ENCODE measurements at regions not wholly inside any gene's neighbourhood (a gene's known extent, or its start where the extent isn't known, plus 50 kb on each side); places are given as distances from the start of the nearest gene placed in this dataset.

DNA sequence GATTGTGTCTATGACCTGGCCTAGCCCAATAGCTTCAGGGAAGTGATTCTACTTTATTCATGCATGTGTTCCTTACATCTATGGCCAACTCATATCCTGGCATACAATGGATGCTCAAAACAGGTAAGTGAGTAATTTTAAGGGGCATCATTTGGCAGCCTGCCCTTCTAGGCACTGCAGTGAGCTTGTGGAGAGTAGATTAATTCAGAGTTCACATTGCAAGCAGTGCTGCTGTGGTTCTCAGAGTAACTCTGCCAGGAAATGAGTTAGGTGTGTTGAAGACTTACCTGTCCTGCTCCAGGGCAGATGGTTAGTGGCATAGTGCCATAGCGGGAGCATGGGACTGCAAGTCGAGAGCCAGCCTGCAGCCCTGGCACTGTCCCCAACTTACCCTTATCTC lies 158.0 kb downstream of the SCP2D1 start:
- H3K4me3 ChIP-seq (ENCODE audit: low read length): no peak overlapping the region
- no peak overlapping the region for H3K27ac ChIP-seq (ENCODE audit: low read depth, low read length)
- no peak overlapping the region for H3K56ac ChIP-seq (ENCODE audit: low read length)
- no peak overlapping the region for H2BK15ac ChIP-seq (replicated peaks; ENCODE audit: low read depth)
- WGBS (ENCODE audit: extremely low coverage, insufficient coverage, low lambda C conversion rate): no CpG with 5 or more reads among the region's 2 CpGs
- H3K4me2 ChIP-seq (ENCODE audit: low read length): no peak overlapping the region
- H3K4me1 ChIP-seq (ENCODE audit: control insufficient read depth, low read depth, low read length): no peaks in the 10 kb centered on the region
- no peak for DNase-seq
- no peaks in the 10 kb centered on the region for H3K27me3 ChIP-seq (ENCODE audit: insufficient read depth, low read length, poor library complexity)
- H4K8ac ChIP-seq (ENCODE audit: low read depth, low read length): no peak overlapping the region
- H3K23ac ChIP-seq (ENCODE audit: low read length): no peak overlapping the region
- H3K9ac ChIP-seq (ENCODE audit: low read length): no peak overlapping the region
- H2AK5ac ChIP-seq (ENCODE audit: low read length): no peak overlapping the region
- no peak overlapping the region for H4K5ac ChIP-seq (ENCODE audit: low read length)
- H3K79me1 ChIP-seq (ENCODE audit: low read length): no peaks in the 10 kb centered on the region
- H2BK5ac ChIP-seq (ENCODE audit: low read length): no peak overlapping the region
- no peaks in the 10 kb centered on the region for H3K36me3 ChIP-seq (ENCODE audit: control insufficient read depth, insufficient read depth, low read length)
- H2BK120ac ChIP-seq (ENCODE audit: low read depth, low read length): no peak overlapping the region
- H3K79me2 ChIP-seq (ENCODE audit: control insufficient read depth, insufficient read depth, low read length): no peaks in the 10 kb centered on the region
- H3K18ac ChIP-seq (ENCODE audit: low read length): no peak overlapping the region
- no peak overlapping the region for H3K4ac ChIP-seq (ENCODE audit: low read depth, low read length)

DNA sequence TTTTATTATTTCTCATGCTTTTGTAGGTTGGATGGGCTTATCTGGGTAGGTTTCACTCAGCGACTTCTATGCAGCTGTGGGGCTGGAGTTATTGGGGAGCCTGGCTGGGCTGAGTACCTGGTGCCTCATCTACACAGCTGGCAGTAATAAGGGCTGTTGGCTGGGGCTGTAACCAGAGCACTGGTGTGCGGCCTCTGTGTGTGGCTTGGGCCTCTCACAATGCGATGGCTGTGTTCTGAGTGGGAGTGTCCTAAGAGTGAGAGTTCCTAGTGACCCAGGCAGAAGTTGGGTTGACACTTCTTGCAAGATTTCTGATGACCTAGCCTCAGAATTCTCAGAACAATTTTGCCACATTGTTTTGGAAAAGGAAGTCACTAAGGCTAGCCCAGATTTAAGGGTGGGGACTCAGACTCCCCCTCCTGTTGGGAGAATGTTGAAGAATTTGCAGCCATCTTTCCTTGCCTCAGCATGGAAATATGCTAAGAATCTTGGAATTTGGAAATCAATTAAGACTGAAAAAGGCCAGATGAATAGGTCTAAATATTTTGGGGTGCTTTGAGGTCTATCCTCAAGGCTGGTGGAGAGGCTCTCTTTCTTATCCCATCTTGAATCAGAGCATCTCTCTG lies 158.8 kb downstream of the SCP2D1 start:
- peak; percentile 81 for DNase-seq
- H3K4me1 ChIP-seq (ENCODE audit: control insufficient read depth, low read depth, low read length): no peaks in the 10 kb centered on the region
- no peak overlapping the region for H4K5ac ChIP-seq (ENCODE audit: low read length)
- H3K79me2 ChIP-seq (ENCODE audit: control insufficient read depth, insufficient read depth, low read length): no peaks in the 10 kb centered on the region
- no peak overlapping the region for H3K18ac ChIP-seq (ENCODE audit: low read length)
- no peak overlapping the region for H3K23ac ChIP-seq (ENCODE audit: low read length)
- no peak overlapping the region for H3K4me2 ChIP-seq (ENCODE audit: low read length)
- H3K9ac ChIP-seq (ENCODE audit: low read length): no peak overlapping the region
- H2AK5ac ChIP-seq (ENCODE audit: low read length): no peak overlapping the region
- no peak overlapping the region for H3K4ac ChIP-seq (ENCODE audit: low read depth, low read length)
- no peaks in the 10 kb centered on the region for H3K27me3 ChIP-seq (ENCODE audit: insufficient read depth, low read length, poor library complexity)
- no CpG with 5 or more reads among the region's 3 CpGs for WGBS (ENCODE audit: extremely low coverage, insufficient coverage, low lambda C conversion rate)
- H2BK120ac ChIP-seq (ENCODE audit: low read depth, low read length): no peak overlapping the region
- no peak overlapping the region for H3K27ac ChIP-seq (ENCODE audit: low read depth, low read length)
- no peak overlapping the region for H3K56ac ChIP-seq (ENCODE audit: low read length)
- no peak overlapping the region for H4K8ac ChIP-seq (ENCODE audit: low read depth, low read length)
- no peak overlapping the region for H2BK5ac ChIP-seq (ENCODE audit: low read length)
- H3K36me3 ChIP-seq (ENCODE audit: control insufficient read depth, insufficient read depth, low read length): no peaks in the 10 kb centered on the region
- H3K4me3 ChIP-seq (ENCODE audit: low read length): no peak overlapping the region
- no peaks in the 10 kb centered on the region for H3K79me1 ChIP-seq (ENCODE audit: low read length)
- H2BK15ac ChIP-seq (replicated peaks; ENCODE audit: low read depth): no peak overlapping the region

DNA sequence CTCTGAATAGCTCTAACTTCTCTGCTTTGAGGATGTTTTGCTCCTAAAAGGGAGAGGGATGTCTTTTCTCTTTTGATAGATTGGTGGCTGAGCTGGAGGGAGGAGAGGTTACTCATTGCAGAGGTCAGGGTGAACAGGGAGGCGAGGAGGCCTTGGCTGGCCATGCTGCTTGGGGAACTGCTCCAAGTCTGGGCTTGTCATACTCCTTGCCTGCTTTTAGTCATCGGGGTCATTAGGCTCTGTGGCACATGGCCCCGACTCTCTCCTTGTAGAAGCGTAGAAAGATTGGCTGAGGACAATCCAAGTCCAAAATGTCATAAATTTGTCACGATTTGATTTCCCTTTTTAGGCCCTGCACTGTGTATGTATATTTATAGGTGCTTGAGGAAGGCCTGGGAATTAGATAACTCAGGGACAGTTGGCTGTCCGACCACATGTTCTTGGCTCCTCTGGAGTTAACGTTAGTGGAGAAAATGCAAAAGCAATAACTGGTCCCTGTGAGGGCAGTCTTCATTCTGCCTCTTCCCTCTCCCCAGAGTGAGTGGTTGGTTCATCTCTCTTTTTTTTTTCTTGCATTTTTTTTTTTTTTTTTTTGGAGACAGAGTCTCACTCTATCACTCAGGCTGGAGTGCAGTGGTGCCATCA lies 160.1 kb downstream of the SCP2D1 start:
- no CpG with 5 or more reads among the region's 7 CpGs for WGBS (ENCODE audit: extremely low coverage, insufficient coverage, low lambda C conversion rate)
- no peak overlapping the region for H2BK15ac ChIP-seq (replicated peaks; ENCODE audit: low read depth)
- H2AK5ac ChIP-seq (ENCODE audit: low read length): no peak overlapping the region
- no peak overlapping the region for H3K27ac ChIP-seq (ENCODE audit: low read depth, low read length)
- H3K23ac ChIP-seq (ENCODE audit: low read length): no peak overlapping the region
- H3K79me2 ChIP-seq (ENCODE audit: control insufficient read depth, insufficient read depth, low read length): no peaks in the 10 kb centered on the region
- H2BK120ac ChIP-seq (ENCODE audit: low read depth, low read length): no peak overlapping the region
- H3K18ac ChIP-seq (ENCODE audit: low read length): no peak overlapping the region
- H3K79me1 ChIP-seq (ENCODE audit: low read length): no peaks in the 10 kb centered on the region
- H3K27me3 ChIP-seq (ENCODE audit: insufficient read depth, low read length, poor library complexity): no peaks in the 10 kb centered on the region
- no peak overlapping the region for H3K9ac ChIP-seq (ENCODE audit: low read length)
- H3K4me2 ChIP-seq (ENCODE audit: low read length): no peak overlapping the region
- H3K4ac ChIP-seq (ENCODE audit: low read depth, low read length): no peak overlapping the region
- H3K4me1 ChIP-seq (ENCODE audit: control insufficient read depth, low read depth, low read length): no peaks in the 10 kb centered on the region
- no peak overlapping the region for H4K8ac ChIP-seq (ENCODE audit: low read depth, low read length)
- no peak overlapping the region for H4K5ac ChIP-seq (ENCODE audit: low read length)
- H3K36me3 ChIP-seq (ENCODE audit: control insufficient read depth, insufficient read depth, low read length): no peaks in the 10 kb centered on the region
- H2BK5ac ChIP-seq (ENCODE audit: low read length): no peak overlapping the region
- H3K56ac ChIP-seq (ENCODE audit: low read length): no peak overlapping the region
- DNase-seq: no peak
- H3K4me3 ChIP-seq (ENCODE audit: low read length): no peak overlapping the region

DNA sequence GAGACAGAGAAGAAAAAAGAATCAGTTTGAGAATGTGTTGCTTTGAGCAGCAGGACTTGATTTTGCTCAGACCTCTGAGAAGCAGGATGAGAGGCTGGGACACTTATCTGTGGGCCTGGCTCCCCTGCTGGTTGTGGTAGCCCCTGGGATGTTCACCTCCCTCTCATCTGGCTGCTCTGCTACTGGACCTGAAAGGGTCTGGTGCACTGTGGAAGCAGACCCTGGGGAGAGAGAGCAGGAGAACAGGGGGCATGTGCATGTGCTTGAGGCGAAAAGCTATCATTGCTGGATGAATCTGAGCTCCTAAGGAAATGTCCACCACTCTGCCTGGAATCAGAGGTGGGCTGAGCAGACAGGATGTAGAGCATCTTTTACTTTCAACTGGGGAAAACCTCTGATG lies 161.1 kb downstream of the SCP2D1 start:
- Histone ChIP-seq H2BK120ac (ENCODE audit: low read depth, low read length) (no peak overlapping the region), H3K79me2 (ENCODE audit: control insufficient read depth, insufficient read depth, low read length) (no peaks in the 10 kb centered on the region), H2BK15ac (replicated peaks; ENCODE audit: low read depth) (no peak overlapping the region), H3K4ac (ENCODE audit: low read depth, low read length) (no peak overlapping the region), H3K36me3 (ENCODE audit: control insufficient read depth, insufficient read depth, low read length) (no peaks in the 10 kb centered on the region), H3K23ac (ENCODE audit: low read length) (no peak overlapping the region), H3K4me1 (ENCODE audit: control insufficient read depth, low read depth, low read length) (no peaks in the 10 kb centered on the region), H4K5ac (ENCODE audit: low read length) (no peak overlapping the region), H3K4me3 (ENCODE audit: low read length) (no peak overlapping the region), H3K56ac (ENCODE audit: low read length) (no peak overlapping the region), H3K9ac (ENCODE audit: low read length) (no peak overlapping the region), H3K79me1 (ENCODE audit: low read length) (no peaks in the 10 kb centered on the region), H3K4me2 (ENCODE audit: low read length) (no peak overlapping the region), H3K27ac (ENCODE audit: low read depth, low read length) (no peak overlapping the region), H4K8ac (ENCODE audit: low read depth, low read length) (no peak overlapping the region), H2AK5ac (ENCODE audit: low read length) (no peak overlapping the region), H2BK5ac (ENCODE audit: low read length) (no peak overlapping the region), H3K18ac (ENCODE audit: low read length) (no peak overlapping the region), H3K27me3 (ENCODE audit: insufficient read depth, low read length, poor library complexity) (no peaks in the 10 kb centered on the region)
- no CpG with 5 or more reads among the region's 1 CpG for WGBS (ENCODE audit: extremely low coverage, insufficient coverage, low lambda C conversion rate)
- DNase-seq: no peak

DNA sequence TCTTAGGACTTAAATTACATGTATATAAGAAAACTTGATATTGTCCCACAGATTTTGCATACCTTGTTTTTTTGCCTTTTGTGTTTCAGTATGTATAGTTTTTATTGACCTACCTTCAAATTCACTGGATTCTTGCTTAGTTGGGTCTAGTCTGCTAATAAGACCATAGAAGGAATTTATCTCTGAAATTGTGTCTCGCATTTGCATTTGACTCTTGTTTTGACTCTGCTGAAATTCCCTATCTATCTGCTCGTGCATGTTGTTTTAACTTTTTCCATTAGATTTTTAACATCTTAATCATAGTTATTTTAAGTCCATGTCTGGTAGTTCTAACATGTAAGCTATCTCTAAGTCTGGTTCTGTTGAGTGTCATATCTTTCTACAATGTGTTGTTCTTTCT lies 163.9 kb downstream of the SCP2D1 start:
- H4K8ac ChIP-seq (ENCODE audit: low read depth, low read length): no peak overlapping the region
- DNase-seq: no peak
- H3K4me1 ChIP-seq (ENCODE audit: control insufficient read depth, low read depth, low read length): no peaks in the 10 kb centered on the region
- no peak overlapping the region for H3K4ac ChIP-seq (ENCODE audit: low read depth, low read length)
- no peak overlapping the region for H2BK5ac ChIP-seq (ENCODE audit: low read length)
- H3K27ac ChIP-seq (ENCODE audit: low read depth, low read length): no peak overlapping the region
- no peak overlapping the region for H2BK15ac ChIP-seq (replicated peaks; ENCODE audit: low read depth)
- no peak overlapping the region for H3K9ac ChIP-seq (ENCODE audit: low read length)
- H3K56ac ChIP-seq (ENCODE audit: low read length): no peak overlapping the region
- no peak overlapping the region for H2AK5ac ChIP-seq (ENCODE audit: low read length)
- H3K27me3 ChIP-seq (ENCODE audit: insufficient read depth, low read length, poor library complexity): no peaks in the 10 kb centered on the region
- H3K4me2 ChIP-seq (ENCODE audit: low read length): no peak overlapping the region
- no peak overlapping the region for H2BK120ac ChIP-seq (ENCODE audit: low read depth, low read length)
- no peak overlapping the region for H3K4me3 ChIP-seq (ENCODE audit: low read length)
- no peaks in the 10 kb centered on the region for H3K79me1 ChIP-seq (ENCODE audit: low read length)
- no peak overlapping the region for H3K23ac ChIP-seq (ENCODE audit: low read length)
- no peaks in the 10 kb centered on the region for H3K79me2 ChIP-seq (ENCODE audit: control insufficient read depth, insufficient read depth, low read length)
- H4K5ac ChIP-seq (ENCODE audit: low read length): no peak overlapping the region
- WGBS (ENCODE audit: extremely low coverage, insufficient coverage, low lambda C conversion rate): no CpG with 5 or more reads among the region's 2 CpGs
- H3K18ac ChIP-seq (ENCODE audit: low read length): no peak overlapping the region
- no peaks in the 10 kb centered on the region for H3K36me3 ChIP-seq (ENCODE audit: control insufficient read depth, insufficient read depth, low read length)

DNA sequence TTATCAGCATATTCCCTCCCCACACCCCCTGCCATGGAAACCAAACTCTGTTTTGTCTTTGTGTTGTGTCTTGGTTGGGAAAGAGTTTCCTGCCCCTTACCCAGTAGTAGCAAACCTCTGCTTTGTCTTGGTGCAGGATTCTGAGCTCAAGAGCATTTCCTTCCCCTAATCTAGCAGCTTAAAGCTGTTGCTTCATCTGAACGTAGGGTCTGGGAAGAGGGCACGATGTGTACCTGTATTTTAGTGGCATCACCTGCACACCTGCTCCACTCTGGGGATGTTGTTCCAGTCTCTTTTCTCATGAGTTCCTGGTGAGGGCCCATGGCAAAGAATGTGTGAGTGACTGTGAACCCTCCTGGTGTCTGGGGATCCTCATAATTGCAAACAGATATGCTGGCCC lies 164.7 kb downstream of the SCP2D1 start:
- Histone ChIP-seq H2BK5ac (ENCODE audit: low read length) (no peak overlapping the region), H4K8ac (ENCODE audit: low read depth, low read length) (no peak overlapping the region), H2BK120ac (ENCODE audit: low read depth, low read length) (no peak overlapping the region), H3K79me2 (ENCODE audit: control insufficient read depth, insufficient read depth, low read length) (no peaks in the 10 kb centered on the region), H3K4me1 (ENCODE audit: control insufficient read depth, low read depth, low read length) (no peaks in the 10 kb centered on the region), H3K36me3 (ENCODE audit: control insufficient read depth, insufficient read depth, low read length) (no peaks in the 10 kb centered on the region), H3K9ac (ENCODE audit: low read length) (no peak overlapping the region), H3K4me2 (ENCODE audit: low read length) (no peak overlapping the region), H4K5ac (ENCODE audit: low read length) (no peak overlapping the region), H3K4ac (ENCODE audit: low read depth, low read length) (no peak overlapping the region), H3K4me3 (ENCODE audit: low read length) (no peak overlapping the region), H3K27ac (ENCODE audit: low read depth, low read length) (no peak overlapping the region), H3K56ac (ENCODE audit: low read length) (no peak overlapping the region), H3K27me3 (ENCODE audit: insufficient read depth, low read length, poor library complexity) (no peaks in the 10 kb centered on the region), H3K79me1 (ENCODE audit: low read length) (no peaks in the 10 kb centered on the region), H3K18ac (ENCODE audit: low read length) (no peak overlapping the region), H3K23ac (ENCODE audit: low read length) (no peak overlapping the region), H2AK5ac (ENCODE audit: low read length) (no peak overlapping the region), H2BK15ac (replicated peaks; ENCODE audit: low read depth) (no peak overlapping the region)
- no CpG with 5 or more reads among the region's 2 CpGs for WGBS (ENCODE audit: extremely low coverage, insufficient coverage, low lambda C conversion rate)
- DNase-seq: no peak

Measured in mesendoderm (in vitro differentiated cells).